SK-N-SH (cell line): ENCODE measurements at regions not wholly inside any gene's neighbourhood (a gene's known extent, or its start where the extent isn't known, plus 50 kb on each side); places are given as distances from the start of the nearest gene placed in this dataset.

Experiments
- CTCF ChIA-PET: fragments of 300-600, 350-600 bp; formaldehyde crosslinking; extraction: SDS; loops from one replicate; lab custom pipeline; 2021; lab: Yijun Ruan, JAX
- POLR2A ChIA-PET: fragments of 350-600 bp; sonication (Branson Sonifier 250); formaldehyde crosslinking; extraction: SDS; loops from one replicate; lab custom pipeline; 2020; ENCODE audit warnings: antibody characterized with exemption, inconsistent platforms; lab: Yijun Ruan, JAX
- DNase-seq: peaks from one replicate; pipeline ENCODE4 v3.0.0; 2012
- H2AFZ ChIP-seq: fragments of 200-600 bp; sonication (generic); 2 replicates; pipeline ENCODE4 v1.8.1; 2016; ENCODE audit warnings: antibody characterized with exemption, mild to moderate bottlenecking, low read depth
- H3F3A ChIP-seq: fragments of 200-600 bp; sonication (generic); replicated peaks from 2 replicates; pipeline ENCODE3; 2016; ENCODE audit warnings: antibody characterized with exemption, mild to moderate bottlenecking; ENCODE audit not compliant: insufficient read depth
- H3K27ac ChIP-seq, 2 experiments: fragments of 200-500 bp in 1 of 2; fragments of 200-600 bp in 1 of 2; sonication (Bioruptor generic) in 1 of 2; sonication (generic), shearing (Covaris generic) in 1 of 2; 2 replicates each; pipeline versions ENCODE4 v1.5.1 to v1.6.1; 2014 to 2016; ENCODE audit warnings: low read depth in 2 of 2, inconsistent platforms in 1 of 2, low read length in 1 of 2, mild to moderate bottlenecking in 1 of 2, mixed read lengths in 1 of 2
- H3K27me3 ChIP-seq: fragments of 200-600 bp; sonication (generic), shearing (Covaris generic); 2 replicates; pipeline ENCODE4 v1.6.1; 2016; ENCODE audit warnings: mixed run types; ENCODE audit not compliant: insufficient read depth
- H3K36me3 ChIP-seq, 2 experiments: fragments of 200-500 bp in 1 of 2; fragments of 200-600 bp in 1 of 2; sonication (Bioruptor generic) in 1 of 2; sonication (generic) in 1 of 2; replicated peaks in 1 of 2; 2 replicates each; pipeline versions ENCODE3 to v1.5.1; 2014 to 2016; ENCODE audit warnings: low read length in 1 of 2, mild to moderate bottlenecking in 1 of 2; ENCODE audit not compliant: insufficient read depth in 2 of 2, control insufficient read depth in 1 of 2
- H3K4me1 ChIP-seq, 2 experiments: fragments of 200-500 bp in 1 of 2; fragments of 200-600 bp in 1 of 2; sonication (Bioruptor generic) in 1 of 2; sonication (generic), shearing (Covaris generic) in 1 of 2; 2 replicates each; pipeline versions ENCODE4 v1.5.1 to v1.6.1; 2014 to 2016; ENCODE audit warnings: low read depth in 1 of 2, low read length in 1 of 2, mixed run types in 1 of 2; ENCODE audit not compliant: insufficient read depth in 2 of 2, control insufficient read depth in 1 of 2
- H3K4me2 ChIP-seq: fragments of 200-600 bp; sonication (generic), shearing (Covaris generic); 2 replicates; pipeline ENCODE4 v1.6.1; 2017; ENCODE audit warnings: mixed run types
- H3K4me3 ChIP-seq, 2 experiments: fragments of 200-500 bp in 1 of 2; fragments of 200-600 bp in 1 of 2; sonication (Bioruptor generic) in 1 of 2; sonication (generic), shearing (Covaris generic) in 1 of 2; 2 replicates each; pipeline versions ENCODE4 v1.5.1 to v1.8.1; 2014 to 2016; ENCODE audit warnings: low read depth in 2 of 2, inconsistent platforms in 1 of 2, low read length in 1 of 2, mild to moderate bottlenecking in 1 of 2, mixed read lengths in 1 of 2, moderate library complexity in 1 of 2
- H3K79me2 ChIP-seq: fragments of 200-600 bp; sonication (generic); 2 replicates; pipeline ENCODE4 v1.8.1; 2017; ENCODE audit warnings: mild to moderate bottlenecking; ENCODE audit not compliant: insufficient read depth
- H3K9ac ChIP-seq: fragments of 200-600 bp; sonication (generic); 2 replicates; pipeline ENCODE4 v1.6.1; 2017; ENCODE audit warnings: mixed run types
- H3K9me2 ChIP-seq: fragments of 200-600 bp; sonication (generic); 2 replicates; pipeline ENCODE4 v1.6.1; 2017; ENCODE audit warnings: mixed run types
- H3K9me3 ChIP-seq: fragments of 200-600 bp; sonication (generic); 2 replicates; pipeline ENCODE4 v1.6.1; 2017; ENCODE audit warnings: mixed run types, mild to moderate bottlenecking, moderate library complexity
- H4K20me1 ChIP-seq: fragments of 200-600 bp; sonication (generic); 2 replicates; pipeline ENCODE4 v1.6.1; 2017; ENCODE audit warnings: mild to moderate bottlenecking, mixed run types; ENCODE audit not compliant: insufficient read depth
- CHD2 ChIP-seq: fragments of 150-350 bp; IDR thresholded peaks from 2 replicates; pipeline ENCODE4 v1.6.1; 2018; ENCODE audit warnings: low read length; ENCODE audit not compliant: partially characterized antibody
- ELF1 ChIP-seq: IDR thresholded peaks from 2 replicates; pipeline ENCODE4 v1.4.0; 2012
- EP300 ChIP-seq, 2 experiments: IDR thresholded peaks; 2 replicates each; pipeline versions ENCODE4 v1.4.0 to v1.6.1; 2012; ENCODE audit warnings: borderline replicate concordance in 1 of 2, low read depth in 1 of 2, low read length in 1 of 2
- EZH2phosphoT487 ChIP-seq: fragments of 200-600 bp; sonication (generic); IDR thresholded peaks from 2 replicates; pipeline ENCODE4 v1.6.1; 2017; ENCODE audit warnings: low read depth, mixed run types, mild to moderate bottlenecking, antibody characterized with exemption, moderate library complexity, borderline replicate concordance
- FOSL2 ChIP-seq: IDR thresholded peaks from 2 replicates; pipeline ENCODE4 v1.4.0; 2012; ENCODE audit warnings: low read depth, mild to moderate bottlenecking, moderate library complexity, borderline replicate concordance
- FOXM1 ChIP-seq: IDR thresholded peaks from 2 replicates; pipeline ENCODE4 v1.4.0; 2012; ENCODE audit warnings: low read depth, mild to moderate bottlenecking
- GABPA ChIP-seq: IDR thresholded peaks from 2 replicates; pipeline ENCODE4 v1.4.0; 2012; ENCODE audit warnings: low read depth, mild to moderate bottlenecking
- JUND ChIP-seq: IDR thresholded peaks from 2 replicates; pipeline ENCODE4 v1.4.0; 2012
- MEF2A ChIP-seq: IDR thresholded peaks from 2 replicates; pipeline ENCODE4 v1.4.0; 2012; ENCODE audit warnings: low read depth, borderline replicate concordance
- MXI1 ChIP-seq: IDR thresholded peaks from 2 replicates; pipeline ENCODE4 v1.6.1; 2012; ENCODE audit warnings: mild to moderate bottlenecking, low read depth, low read length, improper control_type of control experiment
- POLR2AphosphoS5 ChIP-seq: IDR thresholded peaks from 2 replicates; pipeline ENCODE4 v1.6.1; 2012; ENCODE audit warnings: low read depth, low read length
- RAD21 ChIP-seq: IDR thresholded peaks from 2 replicates; pipeline ENCODE4 v1.6.1; 2012; ENCODE audit warnings: mild to moderate bottlenecking, low read length
- RCOR1 ChIP-seq: fragments of 150-350 bp; IDR thresholded peaks from 2 replicates; pipeline ENCODE4 v1.6.1; 2017; ENCODE audit warnings: antibody characterized with exemption, low read length
- SMC3 ChIP-seq: IDR thresholded peaks from 2 replicates; pipeline ENCODE4 v1.6.1; 2012; ENCODE audit warnings: low read depth, low read length, improper control_type of control experiment
- WGBS: methylation state at CpG from one replicate; pipeline ENCODE4 v1.1.6; 2017; ENCODE audit warnings: low lambda C conversion rate; 5-methylcytosine and 5-hydroxymethylcytosine counted together
- TF ChIP-seq, protein P1 (sequence below): fragments of 150-350 bp; IDR thresholded peaks from 2 replicates; pipeline ENCODE4 v1.6.1; 2016; ENCODE audit warnings: mild to moderate bottlenecking, low read depth, low read length
- TF ChIP-seq, protein P2 (sequence below): fragments of 150-350 bp; IDR thresholded peaks from 2 replicates; pipeline ENCODE4 v1.6.1; 2017; ENCODE audit warnings: antibody characterized with exemption, low read length, low read depth, borderline replicate concordance
- TF ChIP-seq, protein P3 (sequence below): IDR thresholded peaks from 2 replicates; pipeline ENCODE4 v1.4.0; 2012; ENCODE audit warnings: low read depth, borderline replicate concordance
- TF ChIP-seq, protein P4 (sequence below): IDR thresholded peaks from 2 replicates; pipeline ENCODE4; 2012
- TF ChIP-seq, protein P5 (sequence below): IDR thresholded peaks from 2 replicates; pipeline ENCODE4 v1.4.0; 2012; ENCODE audit warnings: low read depth
- TF ChIP-seq, protein P6 (sequence below): IDR thresholded peaks from 2 replicates; pipeline ENCODE4 v1.6.1; 2012; ENCODE audit warnings: mild to moderate bottlenecking, low read depth, low read length, moderate library complexity
- TF ChIP-seq, protein P7 (sequence below): fragments of 200-600 bp; sonication (generic); IDR thresholded peaks from 2 replicates; pipeline ENCODE4 v1.6.1; 2017; ENCODE audit warnings: antibody characterized with exemption, mild to moderate bottlenecking, moderate library complexity

DNA sequence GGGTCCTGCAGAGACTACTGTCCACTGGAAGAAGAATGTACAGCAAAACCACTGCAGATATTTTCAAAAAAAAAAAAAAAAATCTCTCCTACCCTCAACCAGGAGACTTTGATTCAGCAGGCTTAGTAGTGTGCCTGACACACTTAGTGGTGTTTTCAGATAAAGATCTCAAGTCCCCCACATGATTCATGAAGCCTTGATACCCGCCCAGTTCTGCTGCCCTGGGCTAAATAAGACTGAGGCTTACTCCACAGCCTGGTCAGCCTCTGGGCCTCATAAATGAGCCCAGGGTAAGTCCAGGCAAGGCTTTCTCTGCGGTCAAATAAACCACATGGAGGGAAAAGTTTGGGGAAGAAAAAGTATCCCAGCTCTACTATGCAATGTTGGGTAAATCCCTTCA, 222.1 kb upstream of the ARID1B start (continued):
- TF ChIP-seq EP300 (IDR thresholded peaks at IDR 0.05; ENCODE audit: borderline replicate concordance in 1 of 2, low read depth in 1 of 2, low read length in 1 of 2), result no peak
- TF ChIP-seq RCOR1, result no peak
- TF ChIP-seq CHD2, result no peak
- TF ChIP-seq MEF2A, result no peak
- TF ChIP-seq JUND, result no peak
- TF ChIP-seq, protein P1, sequence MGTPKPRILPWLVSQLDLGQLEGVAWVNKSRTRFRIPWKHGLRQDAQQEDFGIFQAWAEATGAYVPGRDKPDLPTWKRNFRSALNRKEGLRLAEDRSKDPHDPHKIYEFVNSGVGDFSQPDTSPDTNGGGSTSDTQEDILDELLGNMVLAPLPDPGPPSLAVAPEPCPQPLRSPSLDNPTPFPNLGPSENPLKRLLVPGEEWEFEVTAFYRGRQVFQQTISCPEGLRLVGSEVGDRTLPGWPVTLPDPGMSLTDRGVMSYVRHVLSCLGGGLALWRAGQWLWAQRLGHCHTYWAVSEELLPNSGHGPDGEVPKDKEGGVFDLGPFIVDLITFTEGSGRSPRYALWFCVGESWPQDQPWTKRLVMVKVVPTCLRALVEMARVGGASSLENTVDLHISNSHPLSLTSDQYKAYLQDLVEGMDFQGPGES, result no peak

DNA sequence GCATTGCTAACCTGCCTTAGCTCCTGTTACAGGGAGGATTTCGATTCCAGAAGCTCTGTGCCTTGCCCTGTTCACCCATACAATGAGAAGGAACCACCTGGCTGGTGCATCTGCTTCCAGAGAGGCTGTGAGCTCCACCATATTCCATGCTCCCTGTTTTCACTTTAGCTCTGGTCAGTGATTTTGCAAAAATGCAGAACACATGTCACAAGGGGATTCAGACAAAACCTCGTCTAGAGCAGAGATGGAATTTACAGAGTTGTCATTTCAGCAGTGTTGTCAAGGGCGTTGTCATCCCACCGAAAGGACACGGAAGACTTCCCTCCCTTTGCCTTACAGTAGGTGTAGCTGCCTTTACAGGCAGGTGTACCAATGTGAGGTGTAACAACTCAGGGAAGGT, 223.0 kb upstream of the ARID1B start:
- Histone ChIP-seq H3K4me2 (no peak overlapping the region), H4K20me1 (no peaks in the 10 kb centered on the region), H3K4me1 (no peaks in the 10 kb centered on the region; a peak in 1 of 4 replicates), H3K79me2 (no peaks in the 10 kb centered on the region), H3K9me2 (no peaks in the 10 kb centered on the region), H2AFZ (no peak overlapping the region), H3K4me3 (no peak overlapping the region), H3K36me3 (no peaks in the 10 kb centered on the region), H3K9me3 (no peaks in the 10 kb centered on the region), H3F3A (no peaks in the 10 kb centered on the region), H3K9ac (no peak overlapping the region), H3K27ac (no peak overlapping the region), H3K27me3 (no peaks in the 10 kb centered on the region)
- WGBS, result 43% methylated on average over 5 of the region's 5 CpGs
- DNase-seq, result no peak
- ChIA-PET CTCF (interaction anchor here (1.6 kb wide), 1 partner anchor 10 kb away, joined by 13 read pairs; no protein-coding TSS in a partner anchor), POLR2A (no interaction called here)
- no peak for TF ChIP-seq GABPA
- TF ChIP-seq, protein P2, sequence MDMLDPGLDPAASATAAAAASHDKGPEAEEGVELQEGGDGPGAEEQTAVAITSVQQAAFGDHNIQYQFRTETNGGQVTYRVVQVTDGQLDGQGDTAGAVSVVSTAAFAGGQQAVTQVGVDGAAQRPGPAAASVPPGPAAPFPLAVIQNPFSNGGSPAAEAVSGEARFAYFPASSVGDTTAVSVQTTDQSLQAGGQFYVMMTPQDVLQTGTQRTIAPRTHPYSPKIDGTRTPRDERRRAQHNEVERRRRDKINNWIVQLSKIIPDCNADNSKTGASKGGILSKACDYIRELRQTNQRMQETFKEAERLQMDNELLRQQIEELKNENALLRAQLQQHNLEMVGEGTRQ, result no peak
- no peak for TF ChIP-seq RAD21
- no peak for TF ChIP-seq POLR2AphosphoS5
- TF ChIP-seq, protein P3, sequence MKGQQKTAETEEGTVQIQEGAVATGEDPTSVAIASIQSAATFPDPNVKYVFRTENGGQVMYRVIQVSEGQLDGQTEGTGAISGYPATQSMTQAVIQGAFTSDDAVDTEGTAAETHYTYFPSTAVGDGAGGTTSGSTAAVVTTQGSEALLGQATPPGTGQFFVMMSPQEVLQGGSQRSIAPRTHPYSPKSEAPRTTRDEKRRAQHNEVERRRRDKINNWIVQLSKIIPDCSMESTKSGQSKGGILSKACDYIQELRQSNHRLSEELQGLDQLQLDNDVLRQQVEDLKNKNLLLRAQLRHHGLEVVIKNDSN, result no peak
- TF ChIP-seq FOXM1, result no peak
- no peak for TF ChIP-seq FOSL2
- TF ChIP-seq MXI1, result no peak
- TF ChIP-seq ELF1, result no peak
- TF ChIP-seq, protein P4, sequence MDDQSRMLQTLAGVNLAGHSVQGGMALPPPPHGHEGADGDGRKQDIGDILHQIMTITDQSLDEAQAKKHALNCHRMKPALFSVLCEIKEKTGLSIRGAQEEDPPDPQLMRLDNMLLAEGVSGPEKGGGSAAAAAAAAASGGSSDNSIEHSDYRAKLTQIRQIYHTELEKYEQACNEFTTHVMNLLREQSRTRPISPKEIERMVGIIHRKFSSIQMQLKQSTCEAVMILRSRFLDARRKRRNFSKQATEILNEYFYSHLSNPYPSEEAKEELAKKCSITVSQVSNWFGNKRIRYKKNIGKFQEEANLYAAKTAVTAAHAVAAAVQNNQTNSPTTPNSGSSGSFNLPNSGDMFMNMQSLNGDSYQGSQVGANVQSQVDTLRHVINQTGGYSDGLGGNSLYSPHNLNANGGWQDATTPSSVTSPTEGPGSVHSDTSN, result no peak
- TF ChIP-seq EZH2phosphoT487, result no peak
- TF ChIP-seq, protein P5, sequence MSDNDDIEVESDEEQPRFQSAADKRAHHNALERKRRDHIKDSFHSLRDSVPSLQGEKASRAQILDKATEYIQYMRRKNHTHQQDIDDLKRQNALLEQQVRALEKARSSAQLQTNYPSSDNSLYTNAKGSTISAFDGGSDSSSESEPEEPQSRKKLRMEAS, result no peak
- TF ChIP-seq CHD2, result no peak
- TF ChIP-seq, protein P6, sequence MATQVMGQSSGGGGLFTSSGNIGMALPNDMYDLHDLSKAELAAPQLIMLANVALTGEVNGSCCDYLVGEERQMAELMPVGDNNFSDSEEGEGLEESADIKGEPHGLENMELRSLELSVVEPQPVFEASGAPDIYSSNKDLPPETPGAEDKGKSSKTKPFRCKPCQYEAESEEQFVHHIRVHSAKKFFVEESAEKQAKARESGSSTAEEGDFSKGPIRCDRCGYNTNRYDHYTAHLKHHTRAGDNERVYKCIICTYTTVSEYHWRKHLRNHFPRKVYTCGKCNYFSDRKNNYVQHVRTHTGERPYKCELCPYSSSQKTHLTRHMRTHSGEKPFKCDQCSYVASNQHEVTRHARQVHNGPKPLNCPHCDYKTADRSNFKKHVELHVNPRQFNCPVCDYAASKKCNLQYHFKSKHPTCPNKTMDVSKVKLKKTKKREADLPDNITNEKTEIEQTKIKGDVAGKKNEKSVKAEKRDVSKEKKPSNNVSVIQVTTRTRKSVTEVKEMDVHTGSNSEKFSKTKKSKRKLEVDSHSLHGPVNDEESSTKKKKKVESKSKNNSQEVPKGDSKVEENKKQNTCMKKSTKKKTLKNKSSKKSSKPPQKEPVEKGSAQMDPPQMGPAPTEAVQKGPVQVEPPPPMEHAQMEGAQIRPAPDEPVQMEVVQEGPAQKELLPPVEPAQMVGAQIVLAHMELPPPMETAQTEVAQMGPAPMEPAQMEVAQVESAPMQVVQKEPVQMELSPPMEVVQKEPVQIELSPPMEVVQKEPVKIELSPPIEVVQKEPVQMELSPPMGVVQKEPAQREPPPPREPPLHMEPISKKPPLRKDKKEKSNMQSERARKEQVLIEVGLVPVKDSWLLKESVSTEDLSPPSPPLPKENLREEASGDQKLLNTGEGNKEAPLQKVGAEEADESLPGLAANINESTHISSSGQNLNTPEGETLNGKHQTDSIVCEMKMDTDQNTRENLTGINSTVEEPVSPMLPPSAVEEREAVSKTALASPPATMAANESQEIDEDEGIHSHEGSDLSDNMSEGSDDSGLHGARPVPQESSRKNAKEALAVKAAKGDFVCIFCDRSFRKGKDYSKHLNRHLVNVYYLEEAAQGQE, result no peak
- no peak for TF ChIP-seq SMC3
- TF ChIP-seq, protein P7, sequence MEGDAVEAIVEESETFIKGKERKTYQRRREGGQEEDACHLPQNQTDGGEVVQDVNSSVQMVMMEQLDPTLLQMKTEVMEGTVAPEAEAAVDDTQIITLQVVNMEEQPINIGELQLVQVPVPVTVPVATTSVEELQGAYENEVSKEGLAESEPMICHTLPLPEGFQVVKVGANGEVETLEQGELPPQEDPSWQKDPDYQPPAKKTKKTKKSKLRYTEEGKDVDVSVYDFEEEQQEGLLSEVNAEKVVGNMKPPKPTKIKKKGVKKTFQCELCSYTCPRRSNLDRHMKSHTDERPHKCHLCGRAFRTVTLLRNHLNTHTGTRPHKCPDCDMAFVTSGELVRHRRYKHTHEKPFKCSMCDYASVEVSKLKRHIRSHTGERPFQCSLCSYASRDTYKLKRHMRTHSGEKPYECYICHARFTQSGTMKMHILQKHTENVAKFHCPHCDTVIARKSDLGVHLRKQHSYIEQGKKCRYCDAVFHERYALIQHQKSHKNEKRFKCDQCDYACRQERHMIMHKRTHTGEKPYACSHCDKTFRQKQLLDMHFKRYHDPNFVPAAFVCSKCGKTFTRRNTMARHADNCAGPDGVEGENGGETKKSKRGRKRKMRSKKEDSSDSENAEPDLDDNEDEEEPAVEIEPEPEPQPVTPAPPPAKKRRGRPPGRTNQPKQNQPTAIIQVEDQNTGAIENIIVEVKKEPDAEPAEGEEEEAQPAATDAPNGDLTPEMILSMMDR, result no peak
- no peak for TF ChIP-seq RCOR1
